ENCODE measurements at regions not wholly inside any gene's neighbourhood (a gene's known extent, or its start where the extent isn't known, plus 50 kb on each side); places are given as distances from the start of the nearest gene placed in this dataset.

DNA sequence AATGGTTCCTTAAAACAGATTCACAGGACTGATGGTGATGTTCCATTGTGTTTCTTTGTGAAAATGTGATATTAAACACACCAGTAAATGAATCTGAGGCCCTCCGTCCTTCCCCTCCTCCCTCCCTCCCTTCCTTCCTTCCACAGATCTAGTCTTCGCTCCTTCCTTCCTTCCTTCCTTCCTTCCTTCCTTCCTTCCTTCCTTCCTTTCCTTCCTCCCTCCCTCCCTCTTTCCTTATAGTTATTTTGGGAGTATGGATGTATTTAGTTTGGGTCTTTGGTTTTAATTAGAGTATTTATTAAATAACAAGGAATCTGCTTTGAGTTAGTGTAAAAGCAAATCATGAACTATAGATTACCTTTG, 410.8 kb downstream of the PCNX1 start:
- TF ChIP-seq EZH2 (IDR thresholded peaks at IDR 0.05; ENCODE audit: low read length, unreplicated experiment): no peak
- TF ChIP-seq, protein P1, sequence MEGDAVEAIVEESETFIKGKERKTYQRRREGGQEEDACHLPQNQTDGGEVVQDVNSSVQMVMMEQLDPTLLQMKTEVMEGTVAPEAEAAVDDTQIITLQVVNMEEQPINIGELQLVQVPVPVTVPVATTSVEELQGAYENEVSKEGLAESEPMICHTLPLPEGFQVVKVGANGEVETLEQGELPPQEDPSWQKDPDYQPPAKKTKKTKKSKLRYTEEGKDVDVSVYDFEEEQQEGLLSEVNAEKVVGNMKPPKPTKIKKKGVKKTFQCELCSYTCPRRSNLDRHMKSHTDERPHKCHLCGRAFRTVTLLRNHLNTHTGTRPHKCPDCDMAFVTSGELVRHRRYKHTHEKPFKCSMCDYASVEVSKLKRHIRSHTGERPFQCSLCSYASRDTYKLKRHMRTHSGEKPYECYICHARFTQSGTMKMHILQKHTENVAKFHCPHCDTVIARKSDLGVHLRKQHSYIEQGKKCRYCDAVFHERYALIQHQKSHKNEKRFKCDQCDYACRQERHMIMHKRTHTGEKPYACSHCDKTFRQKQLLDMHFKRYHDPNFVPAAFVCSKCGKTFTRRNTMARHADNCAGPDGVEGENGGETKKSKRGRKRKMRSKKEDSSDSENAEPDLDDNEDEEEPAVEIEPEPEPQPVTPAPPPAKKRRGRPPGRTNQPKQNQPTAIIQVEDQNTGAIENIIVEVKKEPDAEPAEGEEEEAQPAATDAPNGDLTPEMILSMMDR (conservative IDR thresholded peaks at IDR 0.05; ENCODE audit: low read depth, low read length): no peak
